SJCRH30 (cell line): ENCODE measurements at regions not wholly inside any gene's neighbourhood (a gene's known extent, or its start where the extent isn't known, plus 50 kb on each side); places are given as distances from the start of the nearest gene placed in this dataset.
"Not testable (repeated sequence)": the region's sequence is repeated elsewhere in the genome, so short reads cannot be mapped to it uniquely, and the experiment has no call there.

ENCODE experiments used
- DNase-seq, 2 experiments: peaks; one replicate each; pipeline ENCODE4 v3.0.0-alpha.2; 2015 to 2020
- H3K27ac ChIP-seq: fragments of 250-450 bp; sonication (Bioruptor Pico); 2 replicates; pipeline ENCODE4 v1.5.1; 2020; ENCODE audit warnings: mild to moderate bottlenecking, moderate library complexity
- H3K27me3 ChIP-seq: fragments of 250-450 bp; sonication (Bioruptor Pico); 2 replicates; pipeline ENCODE4 v1.5.1; 2020; ENCODE audit warnings: mild to moderate bottlenecking, moderate library complexity
- H3K36me3 ChIP-seq: fragments of 250-450 bp; sonication (Bioruptor Pico); 2 replicates; pipeline ENCODE4 v1.5.1; 2020; ENCODE audit warnings: mild to moderate bottlenecking, moderate library complexity
- H3K4me1 ChIP-seq: fragments of 250-450 bp; sonication (Bioruptor Pico); 2 replicates; pipeline ENCODE4 v1.5.1; 2020; ENCODE audit warnings: mild to moderate bottlenecking, moderate library complexity
- H3K4me3 ChIP-seq: fragments of 250-450 bp; sonication (Bioruptor Pico); 2 replicates; pipeline ENCODE4 v1.5.1; 2020; ENCODE audit warnings: mild to moderate bottlenecking, moderate library complexity
- H3K9me3 ChIP-seq: fragments of 250-450 bp; sonication (Bioruptor Pico); replicated peaks from 2 replicates; pipeline ENCODE4 v1.5.1; 2020; ENCODE audit warnings: mild to moderate bottlenecking, moderate library complexity

DNA sequence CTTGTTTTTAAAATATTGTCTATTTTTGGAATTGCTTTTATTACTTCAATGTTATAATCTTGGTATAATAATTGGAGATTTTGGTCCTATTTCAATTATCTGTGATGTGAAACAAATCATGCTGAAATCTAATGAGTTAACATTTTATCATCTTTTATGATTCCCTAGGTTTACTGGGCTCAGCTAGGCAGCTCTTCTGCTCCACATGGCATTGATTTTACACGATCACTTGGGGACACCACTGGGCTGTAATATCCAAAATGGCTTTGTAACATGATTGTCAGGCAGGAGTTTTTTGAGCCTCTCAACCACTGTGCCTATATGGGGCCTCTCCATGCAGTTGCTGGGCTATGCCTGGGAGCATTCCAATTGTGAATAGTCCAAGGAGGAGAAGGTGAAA is 163.3 kb downstream of the PYDC2 start:
- Histone ChIP-seq H3K4me3 (no peak overlapping the region), H3K9me3 (no peaks in the 10 kb centered on the region), H3K4me1 (no peaks in the 10 kb centered on the region), H3K27ac (no peak overlapping the region), H3K36me3 (no peaks in the 10 kb centered on the region), H3K27me3 (no peaks in the 10 kb centered on the region)
- DNase-seq, result no peak

DNA sequence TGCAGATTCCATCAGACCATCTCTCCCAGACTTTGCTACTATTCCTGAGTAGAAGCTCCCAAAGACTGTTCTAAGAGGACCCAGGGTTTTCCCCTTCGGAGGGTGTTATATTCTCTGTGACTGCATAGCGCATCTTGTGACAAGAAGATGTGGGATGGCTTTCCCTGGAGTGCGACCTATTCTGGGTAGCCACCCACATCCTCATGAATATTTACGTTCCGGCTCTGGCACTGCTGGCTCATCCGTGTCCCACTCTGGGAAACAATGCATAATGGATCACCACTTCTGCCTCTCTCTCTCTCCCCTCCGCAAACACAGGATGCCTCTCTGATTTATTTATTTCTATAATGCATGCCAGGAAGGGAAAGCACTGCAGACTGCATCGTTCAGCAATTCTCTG is 166.1 kb downstream of the PYDC2 start:
- no peak for DNase-seq
- Histone ChIP-seq H3K27ac (no peak overlapping the region), H3K36me3 (no peaks in the 10 kb centered on the region), H3K4me3 (no peak overlapping the region), H3K27me3 (no peaks in the 10 kb centered on the region), H3K9me3 (no peaks in the 10 kb centered on the region), H3K4me1 (no peaks in the 10 kb centered on the region)

DNA sequence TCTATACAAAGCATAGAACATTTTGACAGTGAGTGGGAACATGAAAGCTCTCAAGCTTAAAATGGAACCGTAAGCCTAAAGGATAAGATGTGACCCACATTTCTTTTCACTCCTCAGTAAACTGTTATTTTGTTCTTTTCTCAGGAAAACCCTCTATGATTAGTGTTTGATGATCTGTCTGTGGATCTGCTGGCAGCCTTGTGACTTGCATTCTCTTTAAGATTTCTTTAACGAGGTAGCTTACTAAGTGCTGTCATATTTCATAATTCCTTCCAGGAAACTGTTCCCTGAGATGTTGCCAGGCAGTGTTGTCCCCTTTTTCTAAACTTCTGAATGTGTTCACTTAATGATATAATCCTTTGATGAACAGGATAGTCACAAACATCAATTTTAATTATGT is 167.6 kb downstream of the PYDC2 start:
- Histone ChIP-seq H3K4me1 (no peaks in the 10 kb centered on the region), H3K27ac (no peak overlapping the region), H3K27me3 (no peaks in the 10 kb centered on the region), H3K36me3 (no peaks in the 10 kb centered on the region), H3K9me3 (no peaks in the 10 kb centered on the region), H3K4me3 (no peak overlapping the region)
- no peak for DNase-seq

DNA sequence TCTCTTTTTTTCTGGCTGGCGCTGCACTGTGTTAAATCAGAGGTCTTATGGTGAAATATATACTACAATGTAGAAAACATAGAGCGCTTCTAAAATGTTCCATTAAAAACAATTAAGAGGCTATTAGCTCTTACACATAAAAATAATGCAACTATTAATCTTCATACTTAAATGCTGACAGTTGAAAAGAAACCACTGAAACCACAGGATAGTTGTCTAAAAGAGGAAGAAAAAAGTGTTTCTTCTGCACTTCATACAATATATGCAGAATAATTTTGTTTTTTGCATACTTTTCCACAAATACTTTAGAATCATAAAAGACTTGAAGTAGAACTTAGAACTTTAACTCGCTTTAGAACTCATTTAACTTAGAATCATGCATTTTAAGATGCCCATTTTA is 170.5 kb downstream of the PYDC2 start:
- DNase-seq, result no peak
- no peaks in the 10 kb centered on the region for H3K9me3 ChIP-seq
- H3K36me3 ChIP-seq, result no peaks in the 10 kb centered on the region
- H3K4me3 ChIP-seq, result no peak overlapping the region
- no peak overlapping the region for H3K27ac ChIP-seq
- no peaks in the 10 kb centered on the region for H3K27me3 ChIP-seq
- H3K4me1 ChIP-seq, result no peaks in the 10 kb centered on the region

DNA sequence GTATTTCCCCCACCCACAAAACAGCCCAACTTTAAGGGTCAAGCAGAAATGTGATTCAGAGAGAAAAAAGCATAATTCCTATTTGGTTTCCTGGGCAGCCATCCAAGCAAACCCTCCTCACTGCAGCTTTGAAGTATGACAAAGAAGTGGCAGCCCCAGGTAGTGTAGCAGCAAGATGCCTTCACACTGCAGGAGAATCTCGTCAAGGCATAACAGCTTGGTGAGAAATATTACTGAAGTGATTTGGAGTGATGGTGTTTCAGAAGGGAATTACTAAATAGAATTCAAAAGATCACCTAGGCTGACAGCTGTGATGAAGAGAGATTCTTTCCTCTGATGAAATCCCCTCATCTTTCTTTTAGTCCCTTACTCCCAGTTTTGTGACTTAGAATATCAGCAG is 173.9 kb downstream of the PYDC2 start:
- Histone ChIP-seq H3K4me1 (no peaks in the 10 kb centered on the region), H3K36me3 (no peaks in the 10 kb centered on the region), H3K27me3 (no peaks in the 10 kb centered on the region), H3K4me3 (no peak overlapping the region), H3K9me3 (no peaks in the 10 kb centered on the region), H3K27ac (no peak overlapping the region)
- no peak for DNase-seq

DNA sequence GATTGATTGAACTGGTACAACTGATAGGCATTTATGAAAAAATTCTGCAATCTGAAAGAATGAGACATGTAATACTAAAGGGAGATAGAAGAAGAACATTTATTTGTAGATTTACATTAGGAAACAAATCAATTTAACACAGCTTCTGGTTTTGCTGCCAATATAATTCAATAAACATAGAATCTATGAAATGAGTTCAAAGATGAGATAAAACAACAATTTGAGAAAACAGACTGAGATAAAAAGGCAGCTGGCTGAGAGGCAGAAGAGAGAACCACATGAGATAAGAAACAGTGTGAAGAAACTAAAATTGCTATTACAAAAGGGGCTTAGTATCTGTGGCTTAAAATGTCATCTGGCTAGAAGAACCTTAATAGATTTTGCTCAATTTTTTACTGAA is 176.6 kb downstream of the PYDC2 start:
- no peak for DNase-seq
- H3K27me3 ChIP-seq, result no peaks in the 10 kb centered on the region
- no peaks in the 10 kb centered on the region for H3K9me3 ChIP-seq
- H3K4me3 ChIP-seq, result no peak overlapping the region
- H3K27ac ChIP-seq, result no peak overlapping the region
- no peaks in the 10 kb centered on the region for H3K36me3 ChIP-seq
- H3K4me1 ChIP-seq, result no peaks in the 10 kb centered on the region

DNA sequence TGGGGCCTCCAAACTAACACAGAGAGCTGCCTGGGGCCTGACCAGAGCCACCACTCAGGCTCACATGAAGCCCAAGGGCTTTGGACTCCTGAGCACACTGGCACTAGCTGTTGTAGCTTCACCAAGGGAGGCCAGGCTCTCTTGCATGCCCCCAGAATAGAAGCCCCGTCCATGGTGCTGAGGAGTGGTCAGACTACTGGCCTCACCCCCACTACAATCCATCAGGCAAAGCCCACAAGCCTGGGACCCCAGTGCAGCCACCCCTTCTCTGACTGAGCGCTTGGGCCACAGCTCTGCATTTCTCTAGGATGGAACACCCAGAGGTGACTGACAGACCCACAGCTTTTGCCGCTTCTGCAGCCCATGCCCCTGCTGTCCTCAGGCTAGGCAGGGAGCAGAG is 180.8 kb downstream of the PYDC2 start:
- Histone ChIP-seq H3K4me1 (no peaks in the 10 kb centered on the region), H3K9me3 (no peaks in the 10 kb centered on the region), H3K4me3 (no peak overlapping the region), H3K27ac (no peak overlapping the region), H3K27me3 (no peaks in the 10 kb centered on the region), H3K36me3 (no peaks in the 10 kb centered on the region)
- peak in 1 of 2 experiments; percentile 6 for DNase-seq

DNA sequence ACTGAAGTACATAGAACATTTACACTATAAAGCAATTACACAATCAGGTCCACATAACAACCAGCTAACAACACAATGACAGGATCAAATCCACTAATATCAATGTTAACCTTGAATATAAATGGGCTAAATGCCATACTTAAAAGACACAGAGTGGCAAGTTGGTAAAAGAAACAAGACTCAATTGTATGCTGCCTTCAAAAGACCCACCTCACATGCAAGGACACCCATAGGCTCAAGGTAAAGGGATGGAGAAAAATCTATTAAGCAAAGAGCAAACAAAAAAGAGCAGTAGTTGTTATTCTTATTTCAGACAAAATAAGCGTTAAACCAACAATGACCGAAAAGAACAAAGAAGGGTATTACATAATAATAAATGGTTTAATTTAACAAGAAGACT is 183.3 kb downstream of the PYDC2 start:
- Histone ChIP-seq H3K36me3 (no peaks in the 10 kb centered on the region), H3K4me1 (no peaks in the 10 kb centered on the region), H3K27ac (no peak overlapping the region), H3K27me3 (no peaks in the 10 kb centered on the region), H3K4me3 (no peak overlapping the region), H3K9me3 (no peaks in the 10 kb centered on the region)
- no peak for DNase-seq

DNA sequence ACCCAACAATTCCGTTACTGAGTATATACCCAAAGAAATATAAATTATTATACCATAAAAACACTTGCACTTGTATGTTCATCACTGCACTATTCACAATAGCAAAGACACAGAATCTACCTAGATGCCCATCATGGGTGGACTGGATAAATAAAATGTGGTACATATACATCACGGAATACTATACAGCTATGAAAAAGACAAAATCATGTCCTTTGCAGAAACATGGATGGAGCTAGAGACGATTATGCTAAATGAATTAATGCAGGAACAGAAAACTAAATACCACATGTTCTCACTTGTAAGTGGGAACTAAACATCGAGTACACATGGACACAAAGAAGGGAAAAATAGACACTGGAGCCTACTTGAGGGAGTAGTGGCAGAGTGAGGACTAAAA is 185.3 kb downstream of the PYDC2 start:
- no peaks in the 10 kb centered on the region for H3K4me1 ChIP-seq

DNA sequence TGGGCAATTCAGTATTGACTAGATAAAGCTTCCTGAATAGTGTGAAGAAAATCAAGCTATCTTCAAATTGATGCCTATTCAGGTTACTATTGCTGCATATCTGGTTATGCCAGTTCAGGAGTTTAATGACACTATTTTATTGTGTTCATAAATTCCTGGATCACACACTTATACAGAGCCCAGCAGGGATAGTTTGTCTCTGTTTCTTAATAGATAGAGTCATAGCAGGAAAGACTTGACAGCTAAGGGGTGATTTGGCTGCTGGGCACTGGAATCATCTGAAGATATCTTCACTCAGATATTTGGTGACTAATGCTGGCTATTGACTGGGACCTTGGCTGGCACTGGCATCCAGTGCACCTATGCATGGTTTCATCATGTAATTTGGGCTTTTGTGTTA is 187.8 kb downstream of the PYDC2 start:
- no peak overlapping the region for H3K27ac ChIP-seq
- no peaks in the 10 kb centered on the region for H3K27me3 ChIP-seq
- no peak for DNase-seq
- H3K36me3 ChIP-seq, result no peaks in the 10 kb centered on the region
- no peaks in the 10 kb centered on the region for H3K4me1 ChIP-seq
- no peak overlapping the region for H3K4me3 ChIP-seq
- H3K9me3 ChIP-seq, result no peaks in the 10 kb centered on the region

More for the DNA sequence above, 185.3 kb downstream of the PYDC2 start:
- H3K27ac ChIP-seq, result no peak overlapping the region
- no peak for DNase-seq
- no peaks in the 10 kb centered on the region for H3K9me3 ChIP-seq
- no peaks in the 10 kb centered on the region for H3K27me3 ChIP-seq
- H3K4me3 ChIP-seq, result no peak overlapping the region
- H3K36me3 ChIP-seq, result no peaks in the 10 kb centered on the region

DNA sequence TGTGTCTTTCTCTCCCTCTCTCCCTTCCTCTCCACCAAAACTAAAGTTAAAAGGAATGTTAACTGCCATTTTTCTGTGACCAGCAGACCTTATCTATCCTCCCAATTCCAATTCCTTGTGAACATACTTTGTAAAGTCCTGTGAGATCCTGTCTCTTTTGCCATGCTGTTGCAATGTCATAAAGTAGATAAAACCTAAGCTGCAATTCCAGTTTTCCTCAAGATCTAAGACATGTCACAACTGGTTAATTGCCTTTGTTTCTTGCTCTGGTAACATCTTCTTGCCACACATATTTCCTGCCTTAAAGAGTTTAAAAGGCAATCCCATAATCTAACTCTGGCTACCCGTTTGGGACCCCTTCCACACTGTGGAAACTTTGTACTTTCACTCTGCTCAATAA is 188.7 kb downstream of the PYDC2 start:
- DNase-seq, result no peak
- H3K36me3 ChIP-seq, result no peaks in the 10 kb centered on the region
- no peaks in the 10 kb centered on the region for H3K4me1 ChIP-seq
- H3K4me3 ChIP-seq, result no peak overlapping the region
- no peaks in the 10 kb centered on the region for H3K27me3 ChIP-seq
- H3K27ac ChIP-seq, result no peak overlapping the region
- H3K9me3 ChIP-seq, result no peaks in the 10 kb centered on the region

DNA sequence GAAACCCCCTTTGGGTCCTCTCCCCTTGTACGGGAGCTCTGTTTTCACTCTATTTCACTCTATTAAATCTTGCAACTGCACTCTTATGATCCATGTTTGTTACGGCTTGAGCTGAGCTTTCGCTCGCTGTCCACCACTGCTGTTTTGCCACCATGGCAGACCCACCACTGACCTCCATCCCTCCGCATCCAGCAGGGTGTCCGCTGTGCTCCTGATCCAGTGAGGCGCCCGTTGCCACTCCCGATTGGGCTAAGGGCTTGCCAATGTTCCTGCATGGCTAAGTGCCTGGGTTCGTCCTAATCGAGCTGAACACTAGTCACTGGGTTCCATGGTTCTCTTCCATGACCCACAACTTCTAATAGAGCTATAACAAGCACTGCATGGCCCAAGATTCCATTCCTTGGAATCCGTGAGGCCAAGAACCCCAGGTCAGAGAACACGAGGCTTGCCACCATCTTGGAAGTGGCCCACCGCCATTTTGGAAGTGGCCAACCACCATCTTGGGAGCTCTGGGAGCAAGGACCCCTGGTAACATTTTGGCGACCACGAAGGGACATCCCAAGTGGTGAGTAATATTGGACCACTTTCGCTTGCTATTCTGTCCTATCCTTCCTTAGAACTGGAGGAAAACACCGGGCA is 197.9 kb downstream of the PYDC2 start:
- H3K4me3 ChIP-seq, H3K36me3 ChIP-seq, H3K27me3 ChIP-seq, H3K27ac ChIP-seq, H3K4me1 ChIP-seq, H3K9me3 ChIP-seq, DNase-seq: not testable (repeated sequence)

DNA sequence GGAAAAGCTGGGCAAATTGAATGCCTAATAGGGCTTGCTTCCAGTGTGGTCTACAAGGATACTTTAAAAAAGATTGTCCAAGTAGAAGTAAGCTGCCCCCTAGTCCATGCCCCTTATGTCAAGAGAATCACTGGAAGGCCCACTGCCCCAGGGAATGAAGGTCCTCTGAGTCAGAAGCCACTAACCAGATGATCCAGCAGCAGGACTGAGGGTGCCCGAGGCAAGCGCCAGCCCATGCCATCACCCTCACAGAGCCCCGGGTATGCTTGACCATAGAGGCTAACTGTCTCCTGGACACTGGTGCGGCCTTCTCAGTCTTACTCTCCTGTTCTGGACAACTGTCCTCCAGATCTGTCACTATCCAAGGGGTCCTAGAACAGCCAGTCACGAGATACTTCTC is 201.2 kb downstream of the PYDC2 start:
- H3K36me3 ChIP-seq, DNase-seq, H3K9me3 ChIP-seq, H3K4me1 ChIP-seq, H3K4me3 ChIP-seq, H3K27me3 ChIP-seq: not testable (repeated sequence)
- H3K27ac ChIP-seq, result peak overlapping the region; percentile 48; the same call in 1 of the 2 replicates

DNA sequence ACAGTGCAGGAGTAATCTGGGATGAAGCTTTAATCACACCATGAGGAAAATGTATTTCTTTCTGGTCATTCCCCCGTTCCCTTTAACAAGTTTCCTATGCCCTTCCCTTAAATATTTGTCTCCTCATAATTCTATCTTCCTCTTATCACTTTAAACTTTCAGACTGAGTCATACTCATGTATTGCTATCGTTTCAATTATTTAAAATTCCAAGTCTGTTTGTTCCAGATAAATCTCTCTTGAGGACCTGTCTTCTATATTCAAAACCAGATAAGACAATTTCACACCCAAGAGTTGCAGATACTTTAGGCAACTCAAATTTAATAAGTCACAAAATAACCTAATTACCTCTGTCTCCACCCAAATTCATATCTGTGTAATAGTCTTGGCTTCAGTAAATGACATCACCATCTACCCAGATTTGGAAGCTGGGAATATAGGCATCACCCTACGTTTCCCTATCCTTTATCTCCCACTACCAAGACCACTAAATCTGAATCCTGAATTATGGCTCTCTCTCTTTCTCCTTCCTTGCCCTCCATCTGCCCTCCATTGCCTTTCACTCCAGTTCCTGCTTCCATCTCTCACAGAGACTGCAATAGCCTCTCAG is 220.1 kb downstream of the PYDC2 start:
- H3K9me3 ChIP-seq, result no peaks in the 10 kb centered on the region
- no peak overlapping the region for H3K27ac ChIP-seq
- DNase-seq, result no peak
- H3K27me3 ChIP-seq, result no peaks in the 10 kb centered on the region
- no peak overlapping the region for H3K4me3 ChIP-seq
- H3K4me1 ChIP-seq, result no peaks in the 10 kb centered on the region
- H3K36me3 ChIP-seq, result no peaks in the 10 kb centered on the region

DNA sequence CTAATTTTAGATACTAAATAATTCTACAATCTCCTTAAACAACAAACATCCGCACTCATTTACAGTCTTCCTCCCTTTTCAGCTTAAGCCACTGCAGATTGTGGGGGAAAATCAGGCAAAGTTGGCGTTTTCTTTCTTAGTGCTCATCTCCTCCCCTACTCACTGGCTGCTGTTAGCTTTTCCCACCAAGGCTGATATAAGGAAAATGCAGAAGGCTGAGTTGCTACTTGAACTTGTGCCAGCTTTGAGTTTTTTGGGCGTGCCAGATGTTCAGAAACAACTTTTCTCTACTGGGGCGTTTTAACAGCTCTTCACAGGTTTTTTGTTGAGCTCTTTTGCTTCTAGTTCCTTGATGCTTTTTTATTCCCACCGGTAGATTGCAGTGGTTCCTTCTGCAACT is 222.0 kb downstream of the PYDC2 start:
- H3K4me1 ChIP-seq, result no peaks in the 10 kb centered on the region
- no peaks in the 10 kb centered on the region for H3K27me3 ChIP-seq
- no peaks in the 10 kb centered on the region for H3K36me3 ChIP-seq

DNA sequence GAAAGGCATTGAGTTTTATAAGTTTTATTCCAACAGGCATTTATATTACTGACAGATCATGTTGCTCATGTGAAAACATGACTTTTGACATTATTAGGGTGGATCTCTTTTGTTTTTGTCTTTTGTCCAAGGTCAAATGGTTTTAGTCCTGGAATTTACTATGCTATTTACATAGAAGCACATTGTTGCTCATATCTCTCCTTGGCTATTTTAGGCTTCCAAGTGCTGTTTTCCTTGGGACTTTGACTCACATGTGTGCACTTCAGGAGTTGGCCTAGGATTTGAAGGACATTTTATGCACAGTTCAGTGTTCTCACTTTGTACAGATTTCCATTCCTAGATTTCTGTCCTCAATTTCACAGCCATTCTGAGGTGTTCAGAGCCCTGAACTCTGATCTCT is 225.7 kb downstream of the PYDC2 start:
- no peaks in the 10 kb centered on the region for H3K9me3 ChIP-seq
- DNase-seq, result no peak
- no peaks in the 10 kb centered on the region for H3K27me3 ChIP-seq
- no peaks in the 10 kb centered on the region for H3K36me3 ChIP-seq
- H3K4me3 ChIP-seq, result no peak overlapping the region
- no peaks in the 10 kb centered on the region for H3K4me1 ChIP-seq
- no peak overlapping the region for H3K27ac ChIP-seq

More for the DNA sequence above, 222.0 kb downstream of the PYDC2 start:
- Histone ChIP-seq H3K4me3 (no peak overlapping the region), H3K9me3 (no peaks in the 10 kb centered on the region), H3K27ac (no peak overlapping the region)
- DNase-seq, result no peak
